T-helper 2 cell treated with Interferon-gamma antibody and Interleukin-4, amounts not matched to agents 5 μg/mL and 100 μg/mL, for 36 hours (primary cell): ENCODE measurements at regions not wholly inside any gene's neighbourhood (a gene's known extent, or its start where the extent isn't known, plus 50 kb on each side); places are given as distances from the start of the nearest gene placed in this dataset.

Experiments
- DNase-seq: peaks from one replicate; pipeline ENCODE4 v3.0.0; 2021; ENCODE audit warnings: low spot score
- H3K27ac Mint-ChIP-seq: one replicate; pipeline ENCODE4 v1.8.0; 2021; ENCODE audit warnings: mild to moderate bottlenecking, mixed read lengths
- H3K27me3 Mint-ChIP-seq: one replicate; pipeline ENCODE4 v1.8.0; 2021; ENCODE audit warnings: low read depth, mixed read lengths
- H3K36me3 Mint-ChIP-seq: one replicate; pipeline ENCODE4 v1.8.0; 2021; ENCODE audit warnings: low read depth, mixed read lengths
- H3K4me1 Mint-ChIP-seq: one replicate; pipeline ENCODE4 v1.8.0; 2021; ENCODE audit warnings: low read depth, mixed read lengths
- H3K4me3 Mint-ChIP-seq: one replicate; pipeline ENCODE4 v1.8.0; 2022; ENCODE audit warnings: mild to moderate bottlenecking, moderate library complexity, mixed read lengths
- H3K9me3 Mint-ChIP-seq: one replicate; pipeline ENCODE4 v1.8.0; 2021; ENCODE audit warnings: mixed read lengths

GRCh38 chr4:35948171-35948570, 296.1 kb downstream of the ARAP2 start:
- no peaks in the 10 kb centered on the region for H3K4me1 Mint-ChIP-seq
- DNase-seq = no peak
- H3K27ac Mint-ChIP-seq = no peak overlapping the region
- no peaks in the 10 kb centered on the region for H3K9me3 Mint-ChIP-seq
- H3K36me3 Mint-ChIP-seq = no peaks in the 10 kb centered on the region
- no peak overlapping the region for H3K4me3 Mint-ChIP-seq
- no peaks in the 10 kb centered on the region for H3K27me3 Mint-ChIP-seq

GRCh38 chr4:35950442-35950841, 293.9 kb downstream of the ARAP2 start:
- Mint-ChIP-seq H3K27me3 (no peaks in the 10 kb centered on the region), H3K4me1 (no peaks in the 10 kb centered on the region), H3K36me3 (no peaks in the 10 kb centered on the region), H3K9me3 (no peaks in the 10 kb centered on the region), H3K4me3 (no peak overlapping the region), H3K27ac (no peak overlapping the region)
- DNase-seq = no peak

GRCh38 chr4:35952751-35953150, 291.6 kb downstream of the ARAP2 start:
- Mint-ChIP-seq H3K4me1 (no peaks in the 10 kb centered on the region), H3K36me3 (no peaks in the 10 kb centered on the region), H3K9me3 (no peaks in the 10 kb centered on the region), H3K27me3 (no peaks in the 10 kb centered on the region), H3K27ac (no peak overlapping the region), H3K4me3 (no peak overlapping the region)
- DNase-seq = no peak

GRCh38 chr4:35963383-35963782, 280.9 kb downstream of the ARAP2 start:
- H3K4me3 Mint-ChIP-seq = no peak overlapping the region
- no peak overlapping the region for H3K27ac Mint-ChIP-seq
- no peaks in the 10 kb centered on the region for H3K27me3 Mint-ChIP-seq
- no peak for DNase-seq
- H3K36me3 Mint-ChIP-seq = no peaks in the 10 kb centered on the region
- no peaks in the 10 kb centered on the region for H3K9me3 Mint-ChIP-seq
- no peaks in the 10 kb centered on the region for H3K4me1 Mint-ChIP-seq

GRCh38 chr4:35963974-35964515, 280.3 kb downstream of the ARAP2 start:
- no peak for DNase-seq
- no peak overlapping the region for H3K27ac Mint-ChIP-seq
- H3K36me3 Mint-ChIP-seq = no peaks in the 10 kb centered on the region
- H3K4me1 Mint-ChIP-seq = no peaks in the 10 kb centered on the region
- H3K4me3 Mint-ChIP-seq = no peak overlapping the region
- H3K27me3 Mint-ChIP-seq = no peaks in the 10 kb centered on the region
- H3K9me3 Mint-ChIP-seq = no peaks in the 10 kb centered on the region

- Mint-ChIP-seq H3K4me1 (no peaks in the 10 kb centered on the region), H3K9me3 (no peaks in the 10 kb centered on the region), H3K36me3 (no peaks in the 10 kb centered on the region), H3K4me3 (no peak overlapping the region), H3K27ac (no peak overlapping the region), H3K27me3 (no peaks in the 10 kb centered on the region)
- no peak for DNase-seq
Observed at GRCh38 chr4:35965300-35965699, 279.0 kb downstream of the ARAP2 start.

GRCh38 chr4:35966566-35966965, 277.7 kb downstream of the ARAP2 start:
- Mint-ChIP-seq H3K36me3 (no peaks in the 10 kb centered on the region), H3K27me3 (no peaks in the 10 kb centered on the region), H3K4me1 (no peaks in the 10 kb centered on the region), H3K4me3 (no peak overlapping the region), H3K27ac (no peak overlapping the region), H3K9me3 (no peaks in the 10 kb centered on the region)
- no peak for DNase-seq

GRCh38 chr4:35970366-35970960, 273.9 kb downstream of the ARAP2 start:
- Mint-ChIP-seq H3K9me3 (peaks cover 4% of the 10 kb centered on the region), H3K4me3 (no peak overlapping the region), H3K4me1 (peaks cover 1% of the 10 kb centered on the region), H3K27me3 (peaks cover 2% of the 10 kb centered on the region), H3K36me3 (no peaks in the 10 kb centered on the region), H3K27ac (no peak overlapping the region)
- peak; percentile 36 for DNase-seq

GRCh38 chr4:35972814-35973213, 271.5 kb downstream of the ARAP2 start:
- no peak overlapping the region for H3K27ac Mint-ChIP-seq
- H3K4me3 Mint-ChIP-seq = no peak overlapping the region
- peaks cover 2% of the 10 kb centered on the region for H3K27me3 Mint-ChIP-seq
- no peaks in the 10 kb centered on the region for H3K36me3 Mint-ChIP-seq
- H3K9me3 Mint-ChIP-seq = peaks cover 11% of the 10 kb centered on the region
- no peak for DNase-seq
- peaks cover 9% of the 10 kb centered on the region for H3K4me1 Mint-ChIP-seq

GRCh38 chr4:35975617-35976355, 268.5 kb downstream of the ARAP2 start:
- Mint-ChIP-seq H3K36me3 (no peaks in the 10 kb centered on the region), H3K4me3 (no peak overlapping the region), H3K4me1 (peaks cover 9% of the 10 kb centered on the region), H3K27ac (no peak overlapping the region), H3K9me3 (peaks cover 14% of the 10 kb centered on the region), H3K27me3 (peaks cover 2% of the 10 kb centered on the region)
- DNase-seq = no peak

GRCh38 chr4:35978551-35978950, 265.8 kb downstream of the ARAP2 start:
- peaks cover 15% of the 10 kb centered on the region for H3K4me1 Mint-ChIP-seq
- peaks cover 14% of the 10 kb centered on the region for H3K9me3 Mint-ChIP-seq
- H3K27me3 Mint-ChIP-seq = peaks cover 2% of the 10 kb centered on the region
- H3K4me3 Mint-ChIP-seq = no peak overlapping the region
- H3K36me3 Mint-ChIP-seq = no peaks in the 10 kb centered on the region
- no peak overlapping the region for H3K27ac Mint-ChIP-seq
- DNase-seq = no peak

- Mint-ChIP-seq H3K4me1 (peaks cover 7% of the 10 kb centered on the region), H3K36me3 (no peaks in the 10 kb centered on the region), H3K27ac (no peak overlapping the region), H3K27me3 (peaks cover 4% of the 10 kb centered on the region), H3K9me3 (peaks cover 4% of the 10 kb centered on the region), H3K4me3 (no peak overlapping the region)
- DNase-seq = no peak
Observed at GRCh38 chr4:35982318-35982717, 262.0 kb downstream of the ARAP2 start.

GRCh38 chr4:35986537-35986936, 257.8 kb downstream of the ARAP2 start:
- Mint-ChIP-seq H3K36me3 (no peaks in the 10 kb centered on the region), H3K4me3 (no peak overlapping the region), H3K9me3 (no peaks in the 10 kb centered on the region), H3K27me3 (peaks cover 10% of the 10 kb centered on the region), H3K27ac (no peak overlapping the region), H3K4me1 (peaks cover 8% of the 10 kb centered on the region)
- no peak for DNase-seq

GRCh38 chr4:35993606-35994005, 250.7 kb downstream of the ARAP2 start:
- peaks cover 13% of the 10 kb centered on the region for H3K27me3 Mint-ChIP-seq
- no peaks in the 10 kb centered on the region for H3K36me3 Mint-ChIP-seq
- no peak overlapping the region for H3K4me3 Mint-ChIP-seq
- no peak overlapping the region for H3K27ac Mint-ChIP-seq
- H3K4me1 Mint-ChIP-seq = no peaks in the 10 kb centered on the region
- no peaks in the 10 kb centered on the region for H3K9me3 Mint-ChIP-seq
- DNase-seq = no peak
